ENCODE measurements at regions not wholly inside any gene's neighbourhood (a gene's known extent, or its start where the extent isn't known, plus 50 kb on each side); places are given as distances from the start of the nearest gene placed in this dataset.

DNA sequence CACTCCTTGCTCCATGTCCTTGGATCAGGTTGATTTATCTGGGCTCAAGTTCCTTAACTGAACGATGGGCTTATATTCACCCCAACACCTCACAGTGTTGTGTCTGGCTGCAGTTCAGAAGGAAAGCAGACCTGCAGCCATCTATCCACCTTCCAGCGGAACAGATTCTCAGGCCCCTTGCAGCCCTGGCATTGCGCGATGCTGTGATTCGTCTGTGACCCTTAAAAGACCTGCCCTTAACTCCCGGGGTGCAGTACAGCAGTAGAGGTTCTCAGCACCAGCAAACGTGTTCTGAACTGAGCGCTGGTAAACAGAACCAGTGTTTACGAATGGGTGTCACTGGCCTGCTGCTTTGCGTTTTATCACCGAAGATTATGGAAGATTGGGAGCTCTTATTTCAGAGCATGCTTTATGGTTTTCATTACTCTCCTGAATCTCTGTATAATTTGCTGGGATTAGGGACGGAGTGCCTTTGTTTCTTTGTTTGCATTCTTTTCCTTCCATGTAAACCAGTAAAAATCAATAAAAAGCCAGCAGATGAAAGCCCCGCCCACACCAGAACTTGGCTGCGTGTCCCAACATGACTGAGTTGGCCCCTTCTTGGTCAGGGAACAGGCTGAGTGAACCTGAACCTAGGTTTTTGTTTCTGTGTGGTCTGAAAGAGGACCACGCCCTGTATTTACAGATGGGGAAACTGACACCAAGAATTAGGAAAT, 286.7 kb upstream of the CRY1 start (continued):
- no peak for TF ChIP-seq DZIP1 (CRISPR knock-in tag; IDR thresholded peaks at IDR 0.05)
- no peak for TF ChIP-seq RFXANK (CRISPR knock-in tag; IDR thresholded peaks at IDR 0.05)
- no peak for TF ChIP-seq ZNF317 (CRISPR knock-in tag; IDR thresholded peaks at IDR 0.05)
- TF ChIP-seq, protein P1, sequence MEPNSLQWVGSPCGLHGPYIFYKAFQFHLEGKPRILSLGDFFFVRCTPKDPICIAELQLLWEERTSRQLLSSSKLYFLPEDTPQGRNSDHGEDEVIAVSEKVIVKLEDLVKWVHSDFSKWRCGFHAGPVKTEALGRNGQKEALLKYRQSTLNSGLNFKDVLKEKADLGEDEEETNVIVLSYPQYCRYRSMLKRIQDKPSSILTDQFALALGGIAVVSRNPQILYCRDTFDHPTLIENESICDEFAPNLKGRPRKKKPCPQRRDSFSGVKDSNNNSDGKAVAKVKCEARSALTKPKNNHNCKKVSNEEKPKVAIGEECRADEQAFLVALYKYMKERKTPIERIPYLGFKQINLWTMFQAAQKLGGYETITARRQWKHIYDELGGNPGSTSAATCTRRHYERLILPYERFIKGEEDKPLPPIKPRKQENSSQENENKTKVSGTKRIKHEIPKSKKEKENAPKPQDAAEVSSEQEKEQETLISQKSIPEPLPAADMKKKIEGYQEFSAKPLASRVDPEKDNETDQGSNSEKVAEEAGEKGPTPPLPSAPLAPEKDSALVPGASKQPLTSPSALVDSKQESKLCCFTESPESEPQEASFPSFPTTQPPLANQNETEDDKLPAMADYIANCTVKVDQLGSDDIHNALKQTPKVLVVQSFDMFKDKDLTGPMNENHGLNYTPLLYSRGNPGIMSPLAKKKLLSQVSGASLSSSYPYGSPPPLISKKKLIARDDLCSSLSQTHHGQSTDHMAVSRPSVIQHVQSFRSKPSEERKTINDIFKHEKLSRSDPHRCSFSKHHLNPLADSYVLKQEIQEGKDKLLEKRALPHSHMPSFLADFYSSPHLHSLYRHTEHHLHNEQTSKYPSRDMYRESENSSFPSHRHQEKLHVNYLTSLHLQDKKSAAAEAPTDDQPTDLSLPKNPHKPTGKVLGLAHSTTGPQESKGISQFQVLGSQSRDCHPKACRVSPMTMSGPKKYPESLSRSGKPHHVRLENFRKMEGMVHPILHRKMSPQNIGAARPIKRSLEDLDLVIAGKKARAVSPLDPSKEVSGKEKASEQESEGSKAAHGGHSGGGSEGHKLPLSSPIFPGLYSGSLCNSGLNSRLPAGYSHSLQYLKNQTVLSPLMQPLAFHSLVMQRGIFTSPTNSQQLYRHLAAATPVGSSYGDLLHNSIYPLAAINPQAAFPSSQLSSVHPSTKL (CRISPR knock-in tag; IDR thresholded peaks at IDR 0.05), result peak; percentile 78
- peak in 1 of 2 experiments; percentile 28; a peak in 1 of 4 replicates for TF ChIP-seq EP300 (IDR thresholded peaks at IDR 0.05; ENCODE audit: low read depth in 2 of 2, low read length in 2 of 2)
- TF ChIP-seq EP300 (CRISPR knock-in tag; IDR thresholded peaks at IDR 0.05; ENCODE audit: borderline replicate concordance), result no peak
- peak; percentile 32; the same call in 1 of the 2 replicates for TF ChIP-seq RERE (CRISPR knock-in tag; IDR thresholded peaks at IDR 0.05; ENCODE audit: low read depth)
- no peak for TF ChIP-seq DNMT1 (CRISPR knock-in tag; IDR thresholded peaks at IDR 0.05)
- peak; percentile 8; the same call in 1 of the 2 replicates for TF ChIP-seq ARID3A (IDR thresholded peaks at IDR 0.05; ENCODE audit: low read depth, low read length)
- TF ChIP-seq RARA (CRISPR knock-in tag; IDR thresholded peaks at IDR 0.05), result peak; percentile 75
- TF ChIP-seq PHF21A (CRISPR knock-in tag; IDR thresholded peaks at IDR 0.05), result peak; percentile 65; the same call in 1 of the 2 replicates
- 0 out of 2 replicates have a peak, but pooled peaks have one; percentile 12 for TF ChIP-seq ATF1 (CRISPR knock-in tag; IDR thresholded peaks at IDR 0.05)
- TF ChIP-seq ZKSCAN8 (CRISPR knock-in tag; IDR thresholded peaks at IDR 0.05; ENCODE audit: borderline replicate concordance), result no peak
